ENCODE measurements at regions not wholly inside any gene's neighbourhood (a gene's known extent, or its start where the extent isn't known, plus 50 kb on each side); places are given as distances from the start of the nearest gene placed in this dataset.

GRCh38 chr11:97356144-97356543, 966.3 kb downstream of the JRKL start:
- no peak for TF ChIP-seq CTCF (optimal IDR thresholded peaks at IDR 0.05 in 1 of 3, IDR thresholded peaks at IDR 0.05 in 1 of 3, conservative IDR thresholded peaks at IDR 0.05 in 1 of 3; ENCODE audit: extremely low read depth in 1 of 3, insufficient read depth in 2 of 3, low read length in 3 of 3)
- TF ChIP-seq EZH2 (IDR thresholded peaks at IDR 0.05; ENCODE audit: low read length), result no peak
